ENCODE measurements at regions not wholly inside any gene's neighbourhood (a gene's known extent, or its start where the extent isn't known, plus 50 kb on each side); places are given as distances from the start of the nearest gene placed in this dataset.

GRCh38 chr5:9987101-9987500, 262.6 kb downstream of the ATPSCKMT start:
- TF ChIP-seq CTCF (IDR thresholded peaks at IDR 0.05 in 2 of 3, conservative IDR thresholded peaks at IDR 0.05 in 1 of 3; ENCODE audit: borderline replicate concordance in 1 of 3, insufficient read depth in 1 of 3, low read depth in 2 of 3, low read length in 2 of 3), result no peak
- no peak for TF ChIP-seq YY1 (IDR thresholded peaks at IDR 0.05; ENCODE audit: extremely low read depth, insufficient replicate concordance, low read depth, low read length)
- TF ChIP-seq POLR2AphosphoS5 (IDR thresholded peaks at IDR 0.05; ENCODE audit: low read depth, low read length), result no peak
- TF ChIP-seq, protein P1, sequence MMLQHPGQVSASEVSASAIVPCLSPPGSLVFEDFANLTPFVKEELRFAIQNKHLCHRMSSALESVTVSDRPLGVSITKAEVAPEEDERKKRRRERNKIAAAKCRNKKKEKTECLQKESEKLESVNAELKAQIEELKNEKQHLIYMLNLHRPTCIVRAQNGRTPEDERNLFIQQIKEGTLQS (IDR thresholded peaks at IDR 0.05), result no peak
- TF ChIP-seq ZBTB33 (IDR thresholded peaks at IDR 0.05; ENCODE audit: extremely low read depth, insufficient replicate concordance, low read length), result no peak
- TF ChIP-seq EZH2 (IDR thresholded peaks at IDR 0.05), result no peak
- no peak for TF ChIP-seq CEBPB (IDR thresholded peaks at IDR 0.05; ENCODE audit: low read depth)
